Breast epithelium (tissue), 3 donors: ENCODE measurements at regions not wholly inside any gene's neighbourhood (a gene's known extent, or its start where the extent isn't known, plus 50 kb on each side); places are given as distances from the start of the nearest gene placed in this dataset.

ENCODE experiments used
- CTCF ChIP-seq, 3 donors: fragments of 450-650 bp; IDR thresholded peaks; one replicate each; pipeline ENCODE4 v1.5.1; 2016 to 2017; ENCODE audit warnings: antibody characterized with exemption in 3 of 3, mild to moderate bottlenecking in 3 of 3, moderate library complexity in 3 of 3
- POLR2AphosphoS5 ChIP-seq, 3 donors: sonication (generic); formaldehyde crosslinking; IDR thresholded peaks; one replicate each; pipeline ENCODE4 v1.6.1; 2017; ENCODE audit warnings: antibody characterized with exemption in 3 of 3

GRCh38 chr1:115429884-115430283 lies 91.8 kb upstream of the NGF start:
- TF ChIP-seq CTCF (IDR thresholded peaks at IDR 0.05): no peak
- no peak for TF ChIP-seq POLR2AphosphoS5 (IDR thresholded peaks at IDR 0.05)
